Activated CD8-positive, alpha-beta memory T cell treated with anti-CD3 and anti-CD28 coated beads, Interleukin-2, amount 50 U/mL, for 1 hour (primary cell): ENCODE measurements at regions not wholly inside any gene's neighbourhood (a gene's known extent, or its start where the extent isn't known, plus 50 kb on each side); places are given as distances from the start of the nearest gene placed in this dataset.

Experiments
- DNase-seq: peaks from one replicate; pipeline ENCODE4 v3.0.0-alpha.2; 2020; ENCODE audit errors: extremely low read depth

DNA sequence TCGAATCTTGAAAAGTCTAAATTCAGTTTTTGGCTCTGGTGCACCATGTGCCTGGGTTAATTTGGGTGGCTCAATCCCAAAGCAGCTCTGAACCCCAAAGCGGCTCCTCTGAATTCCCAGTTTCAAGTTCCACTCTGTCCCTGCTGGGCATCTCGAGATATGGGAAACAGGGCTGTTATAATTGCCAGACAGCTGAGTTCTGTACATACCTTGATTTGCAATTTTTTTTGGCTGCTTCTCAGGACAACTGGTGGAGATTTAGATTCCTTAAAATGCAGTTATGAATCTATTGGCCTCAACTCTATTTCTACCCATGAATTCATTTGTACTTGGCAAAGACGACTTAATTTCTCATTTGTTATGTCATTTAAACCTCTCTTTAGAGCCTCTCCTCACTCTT is 808.5 kb downstream of the TLE4 start:
- DNase-seq: no peak

DNA sequence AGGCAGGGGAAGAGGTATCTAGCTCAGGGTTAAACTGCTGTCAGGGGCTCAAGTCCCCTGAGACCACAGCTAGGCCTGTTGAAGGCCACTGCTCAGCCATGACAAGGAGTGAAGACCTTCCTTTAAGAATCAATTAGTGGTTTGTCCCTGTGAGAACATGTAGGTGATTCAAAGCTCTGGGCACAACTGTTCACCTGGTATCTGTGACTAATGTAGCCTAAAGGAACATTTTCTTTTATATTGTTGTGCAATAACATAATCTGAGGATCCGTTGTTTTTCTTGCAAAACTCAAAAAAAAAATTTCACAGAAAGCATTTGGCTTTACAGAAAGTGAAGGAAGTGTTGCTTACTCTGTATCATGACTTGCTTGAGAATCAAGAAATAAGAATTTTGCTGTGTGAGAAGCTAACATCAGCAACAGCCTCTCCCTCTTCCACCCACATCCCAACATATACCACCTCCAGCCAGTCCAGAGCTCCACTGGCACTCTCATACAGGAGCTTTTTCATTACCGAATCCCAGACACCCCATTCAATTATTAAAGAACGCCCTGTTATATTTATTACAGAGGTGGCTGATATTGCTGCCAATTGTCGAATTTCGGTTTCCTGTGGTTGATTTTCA is 807.0 kb downstream of the TLE4 start:
- DNase-seq: no peak

DNA sequence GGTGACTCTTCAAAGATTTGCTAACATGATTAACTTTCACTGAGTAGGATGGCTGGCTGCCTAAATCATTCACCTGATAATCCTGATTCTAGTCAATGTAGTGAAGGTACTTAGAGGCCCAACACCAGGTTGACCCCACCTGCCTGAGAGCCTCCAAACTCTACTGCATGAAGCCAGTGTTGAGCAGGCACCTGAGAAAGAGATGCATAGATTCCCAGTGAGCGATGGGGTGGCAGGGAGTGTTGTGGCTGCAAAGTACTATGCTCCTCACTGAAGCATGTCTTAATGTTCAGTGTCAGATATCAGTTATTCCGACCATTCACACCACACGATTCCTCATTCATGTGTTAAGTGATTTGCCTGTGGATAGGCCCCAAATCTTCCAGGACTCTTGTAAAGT is 804.4 kb downstream of the TLE4 start:
- DNase-seq: no peak

DNA sequence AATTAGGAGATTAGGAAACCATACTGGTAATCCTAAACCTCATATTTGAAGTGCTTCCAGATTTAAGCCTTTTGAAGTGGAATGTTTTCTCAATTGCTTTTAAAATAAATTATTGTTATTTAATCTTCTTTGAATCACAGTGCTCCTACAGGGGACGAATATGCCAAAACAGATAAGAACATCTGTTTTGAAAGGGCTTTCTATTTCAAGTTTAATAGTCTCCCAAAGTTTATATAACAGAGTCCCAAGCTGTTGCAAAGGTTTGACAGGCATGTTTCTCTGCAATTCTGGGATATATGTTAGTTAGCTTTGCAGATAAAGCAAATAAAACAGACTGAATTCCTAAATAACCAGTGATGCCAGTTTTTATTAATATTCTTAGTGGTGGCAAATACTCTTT is 803.7 kb downstream of the TLE4 start:
- no peak for DNase-seq

DNA sequence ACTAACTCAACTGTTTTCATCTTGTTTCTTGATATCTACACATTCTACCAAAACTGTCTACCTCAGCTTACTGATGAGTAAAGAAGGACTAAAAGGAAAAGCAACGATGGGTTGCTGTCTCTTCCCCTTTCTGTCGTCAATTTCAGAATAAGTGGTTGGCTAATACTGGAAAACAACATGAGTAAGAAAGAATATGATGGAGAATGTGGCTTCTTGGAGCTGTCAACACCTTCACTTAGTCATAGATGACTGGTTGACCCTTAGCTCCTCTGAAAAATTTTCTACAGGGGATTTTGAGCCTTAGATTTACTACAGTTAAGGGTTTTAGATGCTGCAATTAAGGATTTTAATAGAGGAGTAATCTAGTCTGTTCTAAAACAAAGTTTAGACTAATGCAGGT is 797.9 kb downstream of the TLE4 start:
- DNase-seq: no peak

DNA sequence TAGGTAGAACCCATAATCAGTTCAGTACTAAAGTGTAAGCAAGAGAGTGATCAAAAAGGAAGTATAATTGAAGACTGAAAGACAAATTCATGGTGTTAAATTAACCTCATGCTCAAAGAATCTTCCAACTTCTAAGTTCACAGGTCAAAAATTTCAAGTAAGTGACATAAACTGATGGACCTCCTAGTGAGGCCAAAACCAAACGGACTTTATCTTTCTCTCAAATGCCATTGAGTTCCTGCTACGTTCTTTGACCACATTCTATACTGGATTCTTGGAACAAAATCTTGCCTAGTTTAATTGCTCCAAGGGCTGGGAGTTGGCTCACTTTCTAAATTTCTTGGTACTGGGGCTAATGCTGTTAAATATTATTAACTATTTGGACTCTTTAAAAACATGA is 794.9 kb downstream of the TLE4 start:
- no peak for DNase-seq

DNA sequence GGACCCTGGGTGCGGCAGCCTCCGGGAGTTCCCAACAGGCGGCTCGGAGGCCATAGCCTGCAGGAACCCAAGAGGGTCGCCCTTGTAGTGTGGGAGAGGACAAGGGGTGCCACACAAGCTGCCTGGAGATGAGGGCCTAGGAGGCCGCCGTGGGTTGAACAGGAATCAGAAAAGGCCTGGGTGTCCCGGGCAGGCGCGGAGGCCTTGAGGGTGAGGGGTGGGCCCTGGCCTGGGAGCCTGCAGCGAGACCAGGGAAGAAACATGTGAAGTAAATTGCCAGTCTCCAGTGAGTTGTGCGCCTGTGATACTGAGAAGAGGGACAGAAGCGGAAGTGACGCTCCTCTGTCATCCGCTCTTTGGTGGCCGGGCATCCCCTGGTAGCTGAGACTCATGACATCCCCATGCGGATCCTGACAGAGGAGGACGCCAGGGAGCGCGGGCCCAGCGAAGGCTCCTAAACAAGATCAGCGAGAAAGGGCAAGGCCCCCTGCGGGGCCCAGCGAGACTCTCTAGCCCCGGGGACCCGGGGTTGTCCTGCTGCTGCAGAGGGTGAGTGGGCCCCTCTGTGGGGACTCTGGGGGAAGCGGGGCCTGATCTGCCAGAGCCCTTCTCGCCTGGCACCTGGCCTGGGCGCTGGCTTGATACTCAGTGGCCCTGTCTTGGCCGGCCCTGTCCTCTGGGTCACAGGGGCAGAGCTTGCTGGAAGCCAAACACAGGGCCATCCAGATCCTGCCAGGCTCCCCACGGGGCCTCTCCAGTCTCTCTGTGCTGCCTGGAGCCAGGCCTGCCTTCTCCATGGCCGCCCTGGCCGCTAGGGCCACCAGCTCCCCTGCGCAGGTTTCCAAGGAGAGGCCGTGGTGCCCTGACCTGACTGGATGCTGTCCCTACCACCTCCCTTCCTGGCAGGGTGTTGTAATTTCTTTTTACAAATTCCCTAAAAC is 788.4 kb downstream of the TLE4 start:
- DNase-seq: no peak

DNA sequence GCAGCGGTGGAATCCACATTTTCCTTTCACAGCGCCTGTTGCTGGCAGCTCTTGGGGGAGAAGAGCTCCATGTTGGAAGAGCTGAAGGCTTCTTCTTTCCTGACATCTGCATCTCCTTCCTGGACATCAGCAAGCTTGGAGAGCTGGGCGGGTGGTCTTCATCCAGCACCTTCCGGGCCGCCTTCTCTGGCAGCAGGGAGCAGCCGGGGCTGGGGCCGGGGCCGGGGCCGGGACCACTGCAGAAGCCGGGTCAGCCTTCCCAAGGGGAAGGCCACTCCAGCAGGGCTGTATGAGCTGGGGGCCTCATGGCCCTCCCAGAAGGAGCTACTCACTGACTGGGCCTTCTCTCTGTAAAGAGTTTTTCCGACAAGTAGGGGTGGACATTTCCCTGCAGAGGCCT is 787.5 kb downstream of the TLE4 start:
- DNase-seq: no peak

DNA sequence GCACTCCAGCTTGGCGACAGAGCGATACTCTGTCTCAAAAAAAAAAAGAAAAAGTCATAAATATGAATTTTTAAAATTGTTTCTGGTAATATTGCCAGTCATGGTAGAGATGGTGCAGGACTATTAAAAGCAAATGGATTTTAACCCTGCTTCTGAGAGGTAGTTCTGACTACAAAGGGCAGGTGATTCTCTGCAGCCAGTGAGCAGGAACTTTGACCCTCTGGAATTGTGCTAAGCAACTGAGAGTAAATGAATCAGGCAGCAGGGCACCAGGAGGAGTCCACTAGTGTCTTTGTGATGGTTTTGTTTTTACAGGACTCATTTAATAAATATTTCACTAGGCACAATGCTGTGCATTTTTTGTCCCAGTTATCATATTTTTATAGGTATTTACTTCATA is 781.2 kb downstream of the TLE4 start:
- no peak for DNase-seq

DNA sequence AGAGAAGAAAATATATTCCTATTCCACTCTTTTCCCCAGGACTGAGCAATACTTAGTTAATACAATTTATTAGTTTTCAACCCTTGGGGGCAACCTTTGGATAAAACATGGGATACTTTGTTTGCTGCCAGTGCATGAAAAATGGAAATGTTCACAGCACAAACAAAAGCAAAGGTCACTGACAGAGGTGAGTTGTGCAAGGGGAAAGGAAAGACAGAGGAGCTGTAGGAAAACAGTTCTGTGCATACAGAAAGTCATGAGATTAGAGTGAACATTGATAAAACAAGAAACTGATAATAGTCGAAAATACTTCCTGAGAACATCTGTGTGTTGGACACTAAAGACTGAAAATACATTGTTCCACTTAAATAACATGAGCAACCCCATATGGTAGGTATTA is 779.8 kb downstream of the TLE4 start:
- DNase-seq: no peak

DNA sequence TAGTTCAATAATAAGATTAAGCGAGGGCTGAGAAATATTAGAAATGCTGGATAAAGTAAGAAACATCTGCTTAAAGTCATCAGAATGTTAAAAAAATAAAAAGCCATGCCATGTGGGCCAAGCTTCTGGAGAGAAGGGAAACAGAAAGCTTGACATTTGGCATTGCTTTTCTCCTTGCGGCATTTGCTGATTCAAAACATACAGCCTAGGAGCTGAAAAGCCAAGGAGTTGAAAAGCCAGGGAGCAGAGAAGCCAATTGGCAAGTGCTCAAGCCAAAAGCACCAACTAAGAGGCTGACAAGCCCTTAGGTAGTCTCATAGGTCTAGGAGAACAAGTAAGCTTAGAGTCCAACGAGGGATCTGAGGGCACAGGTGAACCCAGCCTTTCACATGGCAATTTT is 754.3 kb downstream of the TLE4 start:
- DNase-seq: no peak

DNA sequence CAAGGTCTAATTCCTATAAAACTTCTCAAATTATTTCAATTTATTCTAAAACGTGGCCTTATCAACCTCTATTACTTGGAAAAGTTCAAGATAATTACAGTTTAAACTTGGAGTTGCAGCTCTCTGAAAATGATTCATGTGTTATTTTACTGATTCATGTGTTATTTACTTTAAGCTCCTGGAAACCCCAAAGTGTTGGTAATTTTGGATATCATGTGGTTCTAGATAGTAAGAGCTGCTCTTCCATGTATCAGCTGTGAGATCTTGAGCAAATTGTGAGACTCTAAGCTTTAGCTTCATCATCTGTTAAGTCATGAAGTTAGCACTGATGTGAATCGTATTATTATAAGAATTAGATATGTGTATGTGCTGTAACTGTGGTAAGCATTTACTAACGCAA is 749.2 kb downstream of the TLE4 start:
- DNase-seq: no peak

DNA sequence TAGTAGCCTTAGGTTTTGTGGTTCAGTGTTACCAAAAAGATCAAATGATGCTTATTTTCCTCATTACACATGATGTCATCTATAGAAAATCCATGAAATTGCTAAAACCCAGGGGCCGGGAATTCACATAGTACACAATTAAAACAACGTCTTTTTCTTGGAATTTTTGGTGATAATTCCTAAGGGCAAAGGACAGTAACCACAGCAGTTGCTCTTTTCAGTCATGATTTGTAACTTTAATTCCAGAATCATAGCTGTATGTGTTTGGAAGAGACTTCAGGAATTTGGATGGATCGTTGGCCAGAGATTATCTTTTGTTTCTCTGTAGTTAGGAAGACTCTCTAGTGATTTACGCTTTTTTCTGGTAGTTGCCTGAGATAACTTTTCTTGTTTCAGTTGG is 748.7 kb downstream of the TLE4 start:
- no peak for DNase-seq

DNA sequence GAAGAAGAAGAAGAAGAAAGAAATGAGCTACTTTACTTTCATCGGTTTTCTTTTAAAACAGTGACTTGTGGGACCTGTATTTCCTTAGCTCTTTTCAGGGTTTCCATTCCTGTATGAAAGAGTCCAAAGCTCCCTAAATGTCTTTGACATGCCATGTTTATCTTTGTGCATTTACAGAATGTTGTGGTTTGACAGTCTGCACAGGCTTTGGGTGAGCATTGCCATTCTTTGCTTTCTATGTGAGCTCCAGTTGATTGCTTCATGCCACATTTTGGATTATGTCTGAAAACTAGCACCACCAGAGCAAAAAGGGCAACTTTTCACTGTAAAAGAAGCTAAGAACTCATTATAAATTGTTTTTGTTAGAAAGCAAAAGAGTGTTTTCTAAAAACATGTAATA is 733.4 kb downstream of the TLE4 start:
- DNase-seq: no peak

DNA sequence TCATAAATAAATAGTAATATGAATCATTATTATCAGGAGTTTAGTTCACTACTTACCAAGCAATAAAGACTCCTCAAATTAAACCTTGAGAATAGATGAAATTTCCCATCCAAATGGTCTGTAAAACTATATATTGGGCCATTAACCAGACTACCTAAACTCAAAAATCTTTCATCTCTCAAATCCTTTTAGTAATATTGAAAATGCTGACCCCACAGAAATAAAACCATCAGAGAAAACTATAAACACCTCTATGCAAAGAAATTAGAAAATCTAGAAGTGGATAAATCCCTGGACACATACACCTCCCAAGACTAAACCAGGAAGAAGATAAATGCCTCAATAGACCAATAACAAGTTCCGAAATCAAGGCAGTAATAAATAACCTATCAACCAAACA is 723.2 kb downstream of the TLE4 start:
- no peak for DNase-seq

DNA sequence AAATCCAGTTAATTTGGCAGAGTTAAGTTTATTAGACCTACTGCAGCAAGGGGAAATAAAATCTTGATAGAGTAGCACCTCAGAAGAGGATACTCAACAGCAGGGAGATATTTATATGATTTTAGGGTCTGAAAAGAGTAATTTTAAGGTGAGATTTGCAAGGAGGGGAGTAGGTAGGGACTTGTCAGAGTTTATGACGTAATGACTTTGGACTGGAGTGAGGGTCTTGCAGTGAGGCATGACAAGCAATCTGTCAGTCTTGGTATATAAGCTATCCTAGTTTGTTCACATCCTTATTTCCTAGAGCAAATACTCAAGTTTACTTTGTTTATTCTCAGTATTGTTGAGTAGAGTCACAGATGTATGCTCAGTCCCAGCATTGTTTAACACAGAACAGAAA is 722.6 kb downstream of the TLE4 start:
- DNase-seq: no peak

DNA sequence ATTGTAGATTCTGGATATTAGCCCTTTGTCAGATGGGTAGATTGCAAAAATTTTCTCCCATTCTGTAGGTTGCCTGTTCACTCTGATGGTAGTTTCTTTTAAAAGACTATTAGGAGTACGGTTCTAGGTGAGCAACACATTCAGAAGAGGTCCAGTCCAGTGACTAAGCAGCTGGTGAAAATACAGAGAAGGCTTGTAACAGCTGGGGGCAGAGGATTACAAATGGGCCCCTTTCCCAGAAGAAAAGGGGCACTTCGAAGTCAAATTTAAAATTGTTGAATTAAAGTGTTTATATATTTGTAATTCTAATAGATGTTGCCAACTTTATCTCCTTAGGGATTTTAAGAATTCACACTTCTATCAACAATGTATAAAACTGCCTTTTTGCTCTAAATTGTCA is 720.5 kb downstream of the TLE4 start:
- DNase-seq: no peak

DNA sequence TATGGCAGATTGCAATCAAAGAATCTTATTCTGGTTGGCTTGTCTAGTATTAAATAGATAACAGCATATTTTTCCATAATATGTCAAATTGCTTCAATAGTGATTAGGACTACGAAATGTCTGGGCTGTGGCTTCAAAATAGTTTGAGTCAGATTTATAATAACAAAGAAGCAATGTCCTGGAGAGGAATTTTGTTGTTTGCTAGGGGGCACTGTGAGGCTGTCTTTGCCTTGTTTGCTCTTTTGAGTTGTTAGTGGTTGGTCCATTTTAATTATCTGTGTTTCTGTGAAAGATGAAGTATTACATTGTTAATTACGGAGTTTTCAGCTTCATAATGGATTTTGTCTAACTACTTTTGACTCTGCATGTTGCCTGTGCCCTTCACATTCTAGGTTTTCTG is 713.6 kb downstream of the TLE4 start:
- no peak for DNase-seq

DNA sequence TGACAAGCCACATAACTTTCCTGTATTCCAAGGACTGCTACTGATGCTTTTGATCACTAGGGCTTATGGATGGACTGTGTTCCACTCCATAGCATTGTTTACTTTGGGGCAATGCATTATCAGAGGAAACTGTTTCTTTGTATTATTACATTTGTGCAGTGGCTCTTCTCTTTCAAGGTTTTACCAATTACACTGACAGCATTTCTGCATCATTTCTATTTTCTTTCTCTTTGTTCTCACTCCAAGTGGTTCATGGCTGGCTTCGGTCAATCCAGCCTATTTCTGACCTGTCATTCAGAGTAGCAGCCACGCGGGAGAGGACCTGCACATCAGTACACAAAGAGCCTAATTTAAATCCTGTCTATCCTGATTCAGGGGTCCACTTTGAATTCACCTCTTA is 711.0 kb downstream of the TLE4 start:
- DNase-seq: no peak

DNA sequence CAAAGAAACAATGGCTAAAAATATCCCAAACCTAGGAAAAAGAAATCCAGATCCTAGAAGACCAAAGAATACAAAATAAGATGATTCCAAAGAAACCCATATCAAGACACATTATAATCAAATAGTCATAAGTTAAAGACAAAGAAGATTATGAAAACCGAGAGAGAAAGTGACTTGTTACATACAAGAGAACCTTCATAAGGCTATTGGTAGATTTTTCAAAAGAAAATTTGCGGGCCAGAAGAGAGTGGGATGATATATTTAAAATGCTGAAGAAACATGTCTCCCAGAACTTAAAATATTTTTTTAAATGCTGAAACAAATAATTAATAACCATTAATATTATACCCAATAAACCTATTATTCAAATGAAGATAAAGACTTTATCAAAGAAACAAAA is 687.3 kb downstream of the TLE4 start:
- DNase-seq: no peak

DNA sequence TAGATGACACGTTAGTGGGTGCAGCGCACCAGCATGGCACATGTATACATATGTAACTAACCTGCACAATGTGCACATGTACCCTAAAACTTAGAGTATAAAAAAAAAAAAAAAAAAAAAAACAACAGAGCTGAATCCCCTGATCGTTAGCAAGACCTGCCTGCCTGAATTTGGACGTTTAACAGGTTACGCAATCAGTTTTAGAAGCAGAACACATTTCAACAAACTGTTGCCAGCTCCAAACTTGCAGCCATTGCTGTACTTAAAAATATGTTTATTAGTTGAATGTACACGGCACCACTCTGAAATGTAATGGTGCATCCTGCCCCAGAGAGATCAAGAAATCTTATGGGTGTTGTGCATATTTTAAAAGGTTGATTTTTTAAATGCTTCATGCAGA is 680.0 kb downstream of the TLE4 start:
- DNase-seq: no peak

DNA sequence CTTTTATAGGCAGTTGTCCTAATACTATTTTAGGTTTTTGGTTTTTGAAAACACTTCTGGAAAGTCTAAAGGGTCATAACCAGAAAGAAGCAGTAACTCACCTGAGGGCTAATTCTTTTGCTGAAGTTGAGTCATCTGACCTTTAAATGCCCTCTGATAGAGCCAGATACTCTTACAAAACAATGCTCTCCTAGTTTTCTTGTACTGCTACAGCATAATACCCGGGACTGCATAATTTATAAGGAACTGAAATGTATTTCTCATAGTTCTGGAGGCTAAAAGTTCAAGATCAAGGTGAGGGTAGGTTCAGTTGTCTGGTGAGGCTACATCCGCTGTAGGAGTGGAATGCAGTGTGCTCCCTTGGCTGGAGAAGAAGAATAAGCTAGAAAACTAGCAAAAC is 670.3 kb downstream of the TLE4 start:
- no peak for DNase-seq

DNA sequence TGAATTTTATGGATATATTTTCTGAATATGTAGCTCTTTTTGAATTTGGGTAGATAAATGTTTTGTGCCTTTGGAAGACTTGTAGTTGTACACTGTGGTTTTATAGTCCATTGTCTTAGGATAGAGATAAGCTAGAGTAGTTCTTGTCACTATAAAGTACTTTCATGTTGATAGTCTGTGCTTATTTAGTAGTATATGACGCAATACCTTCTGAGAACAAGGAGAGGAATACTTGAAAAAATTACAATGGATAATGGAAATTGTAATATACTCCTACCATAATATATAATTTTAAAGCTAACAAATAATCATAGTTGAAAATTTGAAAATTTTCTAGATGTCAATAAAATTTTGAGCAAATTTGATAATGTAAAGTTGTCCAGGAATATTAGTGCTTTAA is 664.0 kb downstream of the TLE4 start:
- DNase-seq: no peak

DNA sequence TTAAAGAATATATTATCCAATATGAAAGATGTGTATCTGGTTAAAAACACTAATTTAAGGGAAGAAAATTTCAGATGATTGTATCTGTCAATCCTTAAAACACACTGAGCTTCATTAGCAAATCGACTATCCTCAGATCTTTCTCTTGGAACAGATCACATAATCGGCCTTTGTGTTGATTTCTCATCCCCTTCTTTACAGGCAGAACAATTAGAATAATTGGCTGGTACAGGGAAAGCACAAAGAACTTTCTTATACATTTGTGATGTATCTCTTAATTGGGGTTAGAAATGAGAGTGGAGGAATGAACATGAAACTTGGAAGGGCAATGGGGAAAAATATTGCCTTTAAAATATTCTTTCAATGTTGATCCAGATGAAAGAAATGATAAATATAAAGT is 662.1 kb downstream of the TLE4 start:
- DNase-seq: no peak
